ENCODE measurements at regions not wholly inside any gene's neighbourhood (a gene's known extent, or its start where the extent isn't known, plus 50 kb on each side); places are given as distances from the start of the nearest gene placed in this dataset.
"Not testable (repeated sequence)": the region's sequence is repeated elsewhere in the genome, so short reads cannot be mapped to it uniquely, and the experiment has no call there.

- Mint-ChIP-seq H3K4me1 (no peaks in the 10 kb centered on the region), H3K9me3 (ENCODE audit: low read depth) (peaks cover 2% of the 10 kb centered on the region), H3K27ac (no peak overlapping the region), H3K4me3 (no peak overlapping the region), H3K27me3 (no peaks in the 10 kb centered on the region), H3K36me3 (no peaks in the 10 kb centered on the region)
- CTCF ChIA-PET = no interaction called here
- no peak for DNase-seq
- no peak for ATAC-seq
Measured at GRCh38 chr12:85626001-85626783, 210.0 kb downstream of the RASSF9 start.

GRCh38 chr12:85626784-85627171, 209.4 kb downstream of the RASSF9 start:
- CTCF ChIA-PET = no interaction called here
- H3K9me3 Mint-ChIP-seq (ENCODE audit: low read depth) = peaks cover 5% of the 10 kb centered on the region
- DNase-seq = no peak
- H3K4me3 Mint-ChIP-seq = no peak overlapping the region
- no peaks in the 10 kb centered on the region for H3K4me1 Mint-ChIP-seq
- H3K27me3 Mint-ChIP-seq = no peaks in the 10 kb centered on the region
- no peaks in the 10 kb centered on the region for H3K36me3 Mint-ChIP-seq
- ATAC-seq = no peak
- no peak overlapping the region for H3K27ac Mint-ChIP-seq

DNA sequence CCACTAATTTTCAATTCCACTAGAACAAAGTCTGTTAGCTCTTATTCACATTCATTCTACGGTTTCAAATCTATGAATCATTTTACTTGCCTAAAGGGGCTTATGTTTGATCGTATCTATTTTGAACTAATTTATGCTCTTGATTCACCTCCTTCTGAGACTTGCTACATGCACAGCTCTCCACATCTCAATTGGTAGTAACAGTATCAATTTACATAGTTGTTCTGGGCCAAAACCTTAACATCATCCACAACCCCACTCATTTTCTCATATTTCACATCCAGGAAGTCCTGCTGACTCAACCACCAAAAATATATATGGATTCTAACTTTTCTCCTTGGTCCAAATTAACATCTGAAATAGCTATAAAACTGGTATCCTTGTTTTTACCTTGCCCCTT, 208.6 kb downstream of the RASSF9 start:
- CTCF ChIA-PET = no interaction called here
- no peak for ATAC-seq
- H3K27ac Mint-ChIP-seq = no peak overlapping the region
- no peak overlapping the region for H3K4me3 Mint-ChIP-seq
- H3K27me3 Mint-ChIP-seq = no peaks in the 10 kb centered on the region
- H3K4me1 Mint-ChIP-seq = no peaks in the 10 kb centered on the region
- H3K9me3 Mint-ChIP-seq (ENCODE audit: low read depth) = peaks cover 5% of the 10 kb centered on the region
- no peaks in the 10 kb centered on the region for H3K36me3 Mint-ChIP-seq
- no peak for DNase-seq

DNA sequence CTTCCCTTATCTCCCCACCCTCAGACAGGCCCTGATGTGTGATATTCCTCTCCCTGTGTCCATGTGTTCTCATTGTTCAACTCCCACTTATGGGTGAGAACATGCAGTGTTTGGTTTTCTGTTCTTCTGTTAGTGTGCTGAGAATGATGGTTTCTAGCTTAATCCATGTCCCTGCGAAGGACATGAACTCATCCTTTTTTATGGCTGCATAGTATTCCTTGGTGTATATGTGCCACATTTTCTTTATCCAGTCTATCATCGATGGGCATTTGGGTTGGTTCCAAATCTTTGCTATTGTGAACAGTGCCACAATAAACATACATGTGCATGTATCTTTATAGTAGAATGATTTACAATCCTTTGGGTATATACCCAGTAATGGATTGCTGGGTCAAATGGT, 207.6 kb downstream of the RASSF9 start:
- H3K27ac Mint-ChIP-seq; CTCF ChIA-PET; H3K4me1 Mint-ChIP-seq; ATAC-seq; DNase-seq; H3K36me3 Mint-ChIP-seq; H3K27me3 Mint-ChIP-seq; H3K9me3 Mint-ChIP-seq (ENCODE audit: low read depth); H3K4me3 Mint-ChIP-seq: not testable (repeated sequence)

GRCh38 chr12:85630851-85631250, 205.4 kb downstream of the RASSF9 start:
- Mint-ChIP-seq H3K36me3 (no peaks in the 10 kb centered on the region), H3K27me3 (no peaks in the 10 kb centered on the region), H3K9me3 (ENCODE audit: low read depth) (peaks cover 5% of the 10 kb centered on the region), H3K4me1 (no peaks in the 10 kb centered on the region), H3K27ac (no peak overlapping the region), H3K4me3 (no peak overlapping the region)
- CTCF ChIA-PET = no interaction called here
- ATAC-seq (no peak), DNase-seq (no peak)

DNA sequence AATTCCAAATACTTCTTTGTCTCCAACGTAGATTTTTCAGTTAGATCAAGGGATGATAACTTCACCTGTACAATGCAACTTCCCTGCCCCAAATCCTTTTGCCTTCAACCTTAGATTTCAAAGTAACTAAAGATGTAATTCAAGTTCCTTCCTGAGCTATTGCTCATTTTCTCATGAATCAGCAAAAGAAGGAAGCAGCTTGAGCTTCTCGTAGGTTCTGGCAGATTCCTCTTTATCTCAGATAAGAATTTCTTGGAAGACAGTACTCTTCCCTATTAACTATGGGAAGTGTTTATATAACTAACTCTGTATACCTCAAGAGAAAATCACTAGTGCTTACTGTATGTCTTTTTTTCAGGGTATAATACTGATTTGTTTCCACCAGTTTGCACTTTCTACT, 203.8 kb downstream of the RASSF9 start:
- CTCF ChIA-PET = no interaction called here
- Mint-ChIP-seq H3K36me3 (no peaks in the 10 kb centered on the region), H3K27me3 (no peaks in the 10 kb centered on the region), H3K4me3 (no peak overlapping the region), H3K4me1 (no peaks in the 10 kb centered on the region), H3K27ac (no peak overlapping the region), H3K9me3 (ENCODE audit: low read depth) (peaks cover 5% of the 10 kb centered on the region)
- ATAC-seq (no peak), DNase-seq (no peak)

DNA sequence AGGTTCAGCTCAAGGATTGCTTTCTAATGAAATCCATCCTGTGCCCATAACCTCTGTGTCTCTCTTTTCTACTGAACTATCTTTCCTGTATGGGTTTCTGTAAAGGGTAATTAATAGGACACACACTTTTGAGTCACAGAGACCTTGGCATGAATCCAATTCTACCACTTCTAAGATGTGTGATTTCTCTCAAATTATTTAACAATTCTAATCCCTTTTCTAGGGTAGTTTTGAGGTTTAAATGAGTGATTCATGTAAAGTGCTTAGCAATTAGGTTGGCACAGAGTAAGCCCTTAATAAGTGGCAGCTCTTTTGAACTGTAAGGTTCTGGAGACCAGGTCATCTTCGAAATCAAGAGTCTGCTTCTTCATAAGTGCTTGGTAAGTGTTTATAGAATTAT, 202.7 kb downstream of the RASSF9 start:
- Mint-ChIP-seq H3K4me3 (no peak overlapping the region), H3K36me3 (no peaks in the 10 kb centered on the region), H3K9me3 (ENCODE audit: low read depth) (peaks cover 3% of the 10 kb centered on the region), H3K27me3 (no peaks in the 10 kb centered on the region), H3K27ac (no peak overlapping the region), H3K4me1 (no peaks in the 10 kb centered on the region)
- DNase-seq = no peak
- CTCF ChIA-PET = no interaction called here
- no peak for ATAC-seq

- CTCF ChIA-PET = no interaction called here
- H3K4me3 Mint-ChIP-seq = no peak overlapping the region
Measured at GRCh38 chr12:85639834-85640233, 196.4 kb downstream of the RASSF9 start.

GRCh38 chr12:85641796-85642195, 194.4 kb downstream of the RASSF9 start:
- Mint-ChIP-seq H3K36me3 (no peaks in the 10 kb centered on the region), H3K27ac (no peak overlapping the region), H3K4me1 (no peaks in the 10 kb centered on the region), H3K27me3 (no peaks in the 10 kb centered on the region), H3K9me3 (ENCODE audit: low read depth) (peaks cover 7% of the 10 kb centered on the region), H3K4me3 (no peak overlapping the region)
- ATAC-seq = no peak
- CTCF ChIA-PET = no interaction called here
- no peak for DNase-seq

More at GRCh38 chr12:85639834-85640233, 196.4 kb downstream of the RASSF9 start:
- Mint-ChIP-seq H3K9me3 (ENCODE audit: low read depth) (peaks cover 7% of the 10 kb centered on the region), H3K27ac (no peak overlapping the region), H3K27me3 (no peaks in the 10 kb centered on the region), H3K4me1 (no peaks in the 10 kb centered on the region), H3K36me3 (no peaks in the 10 kb centered on the region)
- ATAC-seq (no peak), DNase-seq (no peak)

GRCh38 chr12:85642288-85642687, 193.9 kb downstream of the RASSF9 start:
- Mint-ChIP-seq H3K36me3 (no peaks in the 10 kb centered on the region), H3K27me3 (no peaks in the 10 kb centered on the region), H3K4me1 (no peaks in the 10 kb centered on the region), H3K27ac (no peak overlapping the region), H3K9me3 (ENCODE audit: low read depth) (peaks cover 7% of the 10 kb centered on the region), H3K4me3 (no peak overlapping the region)
- ATAC-seq (no peak), DNase-seq (no peak)
- CTCF ChIA-PET = no interaction called here

GRCh38 chr12:85642808-85643207, 193.4 kb downstream of the RASSF9 start:
- ATAC-seq (no peak), DNase-seq (no peak)
- H3K4me3 Mint-ChIP-seq = no peak overlapping the region
- no peaks in the 10 kb centered on the region for H3K4me1 Mint-ChIP-seq
- H3K36me3 Mint-ChIP-seq = no peaks in the 10 kb centered on the region
- CTCF ChIA-PET = no interaction called here
- peaks cover 7% of the 10 kb centered on the region for H3K9me3 Mint-ChIP-seq (ENCODE audit: low read depth)
- H3K27ac Mint-ChIP-seq = no peak overlapping the region
- H3K27me3 Mint-ChIP-seq = no peaks in the 10 kb centered on the region

DNA sequence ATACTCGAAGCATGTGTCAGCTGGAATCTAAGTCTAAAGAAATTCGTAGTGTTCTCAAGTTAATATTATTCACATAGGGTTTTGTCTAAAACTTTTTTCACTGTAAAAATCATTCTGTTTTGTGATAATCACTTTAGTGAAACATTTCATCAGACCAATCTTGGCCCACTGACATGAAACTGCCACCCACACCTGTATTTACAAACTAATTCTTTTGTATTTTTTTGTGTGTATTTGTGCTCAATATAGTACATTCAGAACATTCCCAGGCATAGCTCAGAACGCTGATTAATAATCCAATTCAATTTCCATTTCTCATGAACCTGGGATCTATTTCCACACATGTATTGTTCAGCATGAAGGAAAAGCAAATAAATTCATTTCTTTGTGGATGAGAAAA, 191.7 kb downstream of the RASSF9 start:
- Mint-ChIP-seq H3K36me3 (no peaks in the 10 kb centered on the region), H3K9me3 (ENCODE audit: low read depth) (peaks cover 7% of the 10 kb centered on the region), H3K27me3 (no peaks in the 10 kb centered on the region), H3K4me1 (no peaks in the 10 kb centered on the region), H3K4me3 (no peak overlapping the region), H3K27ac (no peak overlapping the region)
- no peak for ATAC-seq
- CTCF ChIA-PET = no interaction called here
- DNase-seq = no peak

DNA sequence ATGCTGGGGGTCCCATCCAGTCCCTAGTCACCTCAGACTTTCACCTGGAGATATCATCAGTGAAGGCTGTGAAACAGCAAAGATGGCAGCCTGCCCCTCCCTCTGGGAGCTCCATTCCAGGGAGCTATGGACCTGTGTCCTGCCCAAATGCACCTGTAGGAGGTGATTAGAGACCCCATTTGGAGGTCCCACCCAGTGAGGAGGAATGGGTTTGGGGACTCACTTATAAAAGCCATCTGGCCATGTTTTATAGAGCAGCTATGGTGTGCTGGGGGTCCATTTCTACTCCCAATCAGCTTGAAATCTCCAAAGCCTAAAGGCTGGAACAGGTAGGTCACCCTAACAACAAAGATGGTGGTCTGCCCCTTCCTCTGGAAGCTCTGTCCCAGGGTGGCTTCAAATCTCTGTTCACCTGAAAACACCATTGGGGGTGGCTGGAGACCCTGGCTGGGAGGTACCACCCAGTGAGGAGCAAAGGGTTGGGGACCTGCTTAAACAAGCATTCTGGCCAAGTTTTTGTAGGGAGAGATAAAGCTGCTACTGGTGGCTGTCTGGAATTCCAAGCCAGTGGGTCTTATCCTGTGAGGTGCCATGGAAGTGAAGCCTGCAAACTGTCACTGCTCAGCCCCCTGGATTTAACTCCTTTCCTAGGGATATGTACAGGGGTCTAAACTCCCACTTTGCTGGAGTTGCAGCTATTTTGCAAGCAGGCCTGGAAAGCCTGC, 182.3 kb downstream of the RASSF9 start:
- CTCF ChIA-PET = no interaction called here
- Mint-ChIP-seq H3K27ac (no peak overlapping the region), H3K36me3 (no peaks in the 10 kb centered on the region), H3K27me3 (no peaks in the 10 kb centered on the region), H3K4me1 (no peaks in the 10 kb centered on the region), H3K9me3 (ENCODE audit: low read depth) (peaks cover 2% of the 10 kb centered on the region), H3K4me3 (no peak overlapping the region)
- no peak for ATAC-seq
- no peak for DNase-seq

GRCh38 chr12:85654456-85654840, 181.8 kb downstream of the RASSF9 start:
- H3K36me3 Mint-ChIP-seq = no peaks in the 10 kb centered on the region
- H3K4me1 Mint-ChIP-seq = no peaks in the 10 kb centered on the region
- peaks cover 2% of the 10 kb centered on the region for H3K9me3 Mint-ChIP-seq (ENCODE audit: low read depth)
- ATAC-seq (no peak), DNase-seq (no peak)
- no peak overlapping the region for H3K27ac Mint-ChIP-seq
- CTCF ChIA-PET = no interaction called here
- H3K4me3 Mint-ChIP-seq = no peak overlapping the region
- no peaks in the 10 kb centered on the region for H3K27me3 Mint-ChIP-seq
